Right lobe of liver (tissue), 4 donors: ENCODE measurements at regions not wholly inside any gene's neighbourhood (a gene's known extent, or its start where the extent isn't known, plus 50 kb on each side); places are given as distances from the start of the nearest gene placed in this dataset.

Source experiments
- CTCF ChIP-seq, 4 donors: fragments of 200-600 bp in 3 of 4; fragments of 450-650 bp in 1 of 4; IDR thresholded peaks; one replicate each; pipeline versions ENCODE4 v1.5.1 to v1.8.0; 2016 to 2022; ENCODE audit warnings: antibody characterized with exemption in 4 of 4, mild to moderate bottlenecking in 2 of 4
- POLR2A ChIP-seq: fragments of 450-650 bp; IDR thresholded peaks from one replicate; pipeline ENCODE4 v1.6.1; 2017; ENCODE audit warnings: antibody characterized with exemption, mild to moderate bottlenecking
- donor health status: DM: no; HTN: no; CAD: no.
- donor health status: DM: no; HTN: no; CAD: no.
- donor health status: DM: no; HTN: yes; CAD: no.

DNA sequence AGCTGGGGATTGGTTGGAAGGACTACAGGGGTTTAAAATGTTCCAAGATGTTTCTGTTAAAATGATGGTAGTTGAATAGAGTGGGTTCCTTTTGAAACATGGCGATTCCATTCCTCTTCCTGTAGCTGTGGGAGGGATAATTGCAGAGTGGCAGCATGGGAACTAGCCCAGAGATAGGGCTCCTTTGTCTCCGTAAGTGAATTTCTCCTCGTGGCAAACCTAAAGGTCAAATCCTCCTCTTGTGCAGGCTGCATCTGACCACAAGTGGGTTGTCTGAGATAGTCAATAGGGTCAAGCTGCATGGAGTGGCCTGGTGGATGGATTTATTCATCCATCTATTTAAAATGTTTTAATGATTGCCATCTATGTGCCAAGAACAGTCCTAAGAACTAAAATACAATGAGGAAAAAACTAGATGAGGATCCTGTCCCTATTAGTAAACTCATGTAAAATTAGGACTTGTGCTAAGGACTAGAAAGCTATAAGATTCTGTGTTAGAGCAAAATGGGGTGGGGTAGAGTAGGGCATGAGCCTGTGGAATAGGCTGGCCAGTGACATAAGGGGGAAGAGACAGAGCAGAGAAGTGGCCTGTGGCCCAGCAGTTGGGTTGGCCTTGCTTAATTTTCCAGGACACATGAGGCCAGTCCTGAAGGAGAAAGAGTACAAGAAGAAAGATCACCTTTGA, 89.1 kb upstream of the IVNS1ABP start:
- no peak for TF ChIP-seq CTCF (IDR thresholded peaks at IDR 0.05)
- no peak for TF ChIP-seq POLR2A
